Heart left ventricle (tissue), 16 donors: ENCODE measurements at regions not wholly inside any gene's neighbourhood (a gene's known extent, or its start where the extent isn't known, plus 50 kb on each side); places are given as distances from the start of the nearest gene placed in this dataset.
A peak's percentile ranks its signal among the peaks of the same experiment; 100 is the strongest.
"Not testable (repeated sequence)": the region's sequence is repeated elsewhere in the genome, so short reads cannot be mapped to it uniquely, and the experiment has no call there.

Experiments used
- ATAC-seq, 4 donors: fragments of 200-7000 bp; cut with Tn5 transposase; one replicate each; pipeline ENCODE4 v1.9.1; 2020 to 2022; ENCODE audit warnings: moderate library complexity in 4 of 4, mild to moderate bottlenecking in 3 of 4, moderate number of reproducible peaks in 1 of 4
- DNase-seq, 5 donors: peaks; one replicate each; pipeline ENCODE4 v3.0.0-alpha.2; 2020
- H3K27ac ChIP-seq, 12 donors: fragments of 200-600 bp; sonication (generic) in 4 of 12; one replicate each; pipeline versions ENCODE4 v1.5.0 to v1.8.0; 2016 to 2022; ENCODE audit warnings: mild to moderate bottlenecking in 2 of 12
- H3K27me3 ChIP-seq, 9 donors: fragments of 200-600 bp; sonication (generic) in 2 of 9; one replicate each; pipeline versions ENCODE4 v1.5.1 to v1.8.0; 2016 to 2022; ENCODE audit warnings: mild to moderate bottlenecking in 3 of 9
- H3K36me3 ChIP-seq, 9 donors: fragments of 200-600 bp; sonication (generic) in 2 of 9; one replicate each; pipeline versions ENCODE4 v1.5.0 to v1.8.0; 2018 to 2022; ENCODE audit warnings: mild to moderate bottlenecking in 2 of 9
- H3K4me1 ChIP-seq, 12 donors: fragments of 200-600 bp; sonication (generic) in 4 of 12; one replicate each; pipeline versions ENCODE4 v1.5.0 to v1.8.0; 2016 to 2022; ENCODE audit warnings: mild to moderate bottlenecking in 3 of 12
- H3K4me3 ChIP-seq, 12 donors: fragments of 200-600 bp; sonication (generic) in 4 of 12; one replicate each; pipeline versions ENCODE4 v1.5.0 to v1.8.0; 2017 to 2022; ENCODE audit warnings: mild to moderate bottlenecking in 9 of 12, moderate library complexity in 4 of 12
- H3K9me3 ChIP-seq, 12 donors: fragments of 200-600 bp; sonication (generic) in 4 of 12; one replicate each; pipeline versions ENCODE4 v1.5.0 to v1.8.0; 2016 to 2022; ENCODE audit warnings: mild to moderate bottlenecking in 1 of 12
- POLR2A ChIP-seq, 2 donors: fragments of 450-650 bp; IDR thresholded peaks; one replicate each; pipeline ENCODE4 v1.6.1; 2017; ENCODE audit warnings: antibody characterized with exemption in 2 of 2, mild to moderate bottlenecking in 2 of 2, moderate library complexity in 2 of 2
- WGBS, 4 donors: extraction: QIAGEN DNeasy Blood & Tissue Kit in 2 of 4; methylation state at CpG; one replicate each; pipeline versions ENCODE4 v1.1.5 to v1.1.7; 2013 to 2018; 5-methylcytosine and 5-hydroxymethylcytosine counted together
- intact Hi-C, 10 donors: fragments of 100-400 bp; cut with DNase I; formaldehyde crosslinking; loops; one replicate each; pipeline versions ENCODE4 v1.11.1 to v1.14.2; 2022
- TF ChIP-seq, protein P1 (sequence below), 12 donors: fragments of 200-600 bp; sonication (generic) in 4 of 12; IDR thresholded peaks; one replicate each; pipeline versions ENCODE4 v1.5.0 to v1.8.0; 2018 to 2022; ENCODE audit warnings: antibody characterized with exemption in 12 of 12, mild to moderate bottlenecking in 5 of 12
- donor health status: ischemic (EF 13 %, LVEDD 7.1; RV severe dilation, severe dysfunction).
- donor health status: healthy with polysubstance abuse.
- donor health status: DM: no; HTN: yes; CAD: no.
- donor health status: DM: no; HTN: no; CAD: no.
- donor health status: ischemic (EF 25% LVEDD 6.9; RV normal size, moderate dysfunction).
- donor health status: ischemic (EF 25% LVEDD 5.7; RV mildly dilated, moderate dysfunction).
- donor health status: healthy.
- donor health status: DM: yes; HTN: yes; CAD: no.
- donor health status: ischemic (EF 35%, LVEDD 5.7; RV mildly dilated, moderate dysfunction).
- donor health status: nonischemic (EF 11% LVEDD 7.7; RV severe dilation, severe dysfunction).
- donor health status: DM: yes; HTN: yes; CAD: no.
- donor health status: PGD.
- donor health status: ischemic (EF 29% LVEDD 5.4; RV normal size, mild dysfunction).
- donor health status: nonischemic (EF 23%, LVEDD 6.1; RV moderate dilation, normal function).

DNA sequence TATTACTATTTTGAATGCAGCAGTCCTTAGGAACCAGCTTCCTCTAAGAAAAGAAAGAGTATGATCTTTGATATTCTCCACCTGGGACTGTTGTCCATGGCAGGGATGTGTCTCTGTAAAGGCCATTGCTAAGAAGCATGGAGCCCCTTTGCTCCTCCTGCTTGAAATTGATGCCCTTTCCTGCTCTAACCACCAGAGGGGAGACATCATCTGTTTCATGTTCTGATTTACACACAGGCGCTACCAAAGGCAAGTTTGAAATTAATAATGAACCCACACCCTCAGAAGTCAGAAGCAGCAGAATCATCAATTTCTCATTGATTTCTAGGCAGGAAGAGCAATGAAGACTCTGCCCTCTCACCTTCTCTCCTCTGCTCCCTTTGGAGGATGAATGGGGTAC is 253.8 kb downstream of the RMST start:
- ATAC-seq (no peak), DNase-seq (no peak)
- intact Hi-C loops, result loop anchor here in 1 of 10 donors (10.0 kb wide), 1 partner anchor 658 kb away; no protein-coding TSS in a partner anchor
- H3K9me3 ChIP-seq, result peaks cover 0 to 8% (median 0%) of the 10 kb centered on the region in 12 donors
- no peak overlapping the region for H3K27ac ChIP-seq
- no peak overlapping the region for H3K4me3 ChIP-seq
- H3K4me1 ChIP-seq, result no peaks in the 10 kb centered on the region
- H3K27me3 ChIP-seq, result no peaks in the 10 kb centered on the region
- H3K36me3 ChIP-seq, result no peaks in the 10 kb centered on the region
- WGBS, 4 donors, result 45 to 79% (median 72%) methylated on average over 1 of the region's 1 CpG
- no peak for TF ChIP-seq POLR2A (IDR thresholded peaks at IDR 0.05)
- TF ChIP-seq, protein P1, sequence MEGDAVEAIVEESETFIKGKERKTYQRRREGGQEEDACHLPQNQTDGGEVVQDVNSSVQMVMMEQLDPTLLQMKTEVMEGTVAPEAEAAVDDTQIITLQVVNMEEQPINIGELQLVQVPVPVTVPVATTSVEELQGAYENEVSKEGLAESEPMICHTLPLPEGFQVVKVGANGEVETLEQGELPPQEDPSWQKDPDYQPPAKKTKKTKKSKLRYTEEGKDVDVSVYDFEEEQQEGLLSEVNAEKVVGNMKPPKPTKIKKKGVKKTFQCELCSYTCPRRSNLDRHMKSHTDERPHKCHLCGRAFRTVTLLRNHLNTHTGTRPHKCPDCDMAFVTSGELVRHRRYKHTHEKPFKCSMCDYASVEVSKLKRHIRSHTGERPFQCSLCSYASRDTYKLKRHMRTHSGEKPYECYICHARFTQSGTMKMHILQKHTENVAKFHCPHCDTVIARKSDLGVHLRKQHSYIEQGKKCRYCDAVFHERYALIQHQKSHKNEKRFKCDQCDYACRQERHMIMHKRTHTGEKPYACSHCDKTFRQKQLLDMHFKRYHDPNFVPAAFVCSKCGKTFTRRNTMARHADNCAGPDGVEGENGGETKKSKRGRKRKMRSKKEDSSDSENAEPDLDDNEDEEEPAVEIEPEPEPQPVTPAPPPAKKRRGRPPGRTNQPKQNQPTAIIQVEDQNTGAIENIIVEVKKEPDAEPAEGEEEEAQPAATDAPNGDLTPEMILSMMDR (IDR thresholded peaks at IDR 0.05), result peak in 7 of 12 donors; percentile 17 to 46 (median 38)

DNA sequence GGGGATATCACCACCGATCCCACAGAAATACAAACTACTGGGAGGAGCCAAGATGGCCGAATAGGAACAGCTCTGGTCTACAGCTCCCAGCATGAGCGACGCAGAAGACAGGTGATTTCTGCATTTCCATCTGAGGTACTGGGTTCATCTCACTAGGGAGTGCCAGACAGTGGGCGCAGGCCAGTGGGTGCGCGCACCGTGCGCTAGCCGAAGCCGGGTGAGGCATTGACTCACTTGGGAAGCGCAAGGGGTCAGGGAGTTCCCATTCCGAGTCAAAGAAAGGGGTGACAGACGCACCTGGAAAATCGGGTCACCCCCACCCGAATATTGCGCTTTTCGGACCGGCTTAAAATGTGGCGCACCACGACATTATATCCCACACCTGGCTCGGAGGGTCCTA is 261.2 kb downstream of the RMST start:
- DNase-seq, result not testable (repeated sequence)
- WGBS, 4 donors, result 85 to 95% (median 90%) methylated on average over 21 to 22 of the region's 22 CpGs

GRCh38 chr12:97745406-97746101 is 282.9 kb downstream of the RMST start:
- H3K4me1 ChIP-seq, result no peaks in the 10 kb centered on the region
- ATAC-seq (no peak), DNase-seq (no peak)
- H3K27ac ChIP-seq, result no peak overlapping the region
- peaks cover 0 to 3% (median 0%) of the 10 kb centered on the region in 12 donors for H3K9me3 ChIP-seq
- no peak overlapping the region for H3K4me3 ChIP-seq
- WGBS, 4 donors, result 89 to 92% (median 91%) methylated on average over 5 of the region's 5 CpGs
- TF ChIP-seq, protein P1 (IDR thresholded peaks at IDR 0.05), result no peak
- TF ChIP-seq POLR2A (IDR thresholded peaks at IDR 0.05), result no peak
- no peaks in the 10 kb centered on the region for H3K27me3 ChIP-seq
- intact Hi-C loops, result no loop called here
- no peaks in the 10 kb centered on the region for H3K36me3 ChIP-seq

More for the DNA sequence above, 261.2 kb downstream of the RMST start:
- H3K9me3 ChIP-seq, H3K4me3 ChIP-seq, H3K27me3 ChIP-seq, ATAC-seq, intact Hi-C loops, H3K36me3 ChIP-seq, H3K4me1 ChIP-seq, H3K27ac ChIP-seq: not testable (repeated sequence)

DNA sequence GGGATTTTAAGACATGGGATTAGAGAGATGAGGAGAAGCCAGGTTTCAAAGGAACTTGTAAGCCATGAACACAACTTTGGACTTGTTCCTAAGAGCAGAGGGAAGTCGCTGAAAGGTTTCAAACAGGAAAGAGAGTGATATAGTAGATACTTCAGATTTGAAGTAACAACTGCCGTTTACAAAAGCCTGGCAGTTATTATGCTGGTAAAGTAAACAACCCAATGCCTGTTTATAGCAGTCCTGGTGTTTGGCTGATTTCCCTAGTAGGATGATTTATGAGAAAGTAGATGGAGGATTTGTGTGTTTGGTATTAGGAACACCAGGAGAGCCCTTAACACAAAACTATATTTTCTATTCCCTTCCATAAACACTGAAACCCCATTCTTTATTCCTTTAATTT is 285.7 kb downstream of the RMST start:
- no peak for ATAC-seq
- no peaks in the 10 kb centered on the region for H3K4me1 ChIP-seq
- TF ChIP-seq POLR2A (IDR thresholded peaks at IDR 0.05), result no peak
- TF ChIP-seq, protein P1 (IDR thresholded peaks at IDR 0.05), result no peak
- WGBS, 4 donors, result 51 to 66% (median 59%) methylated on average over 2 of the region's 2 CpGs
- no peak overlapping the region for H3K4me3 ChIP-seq
- no peaks in the 10 kb centered on the region for H3K27me3 ChIP-seq
- H3K27ac ChIP-seq, result no peak overlapping the region
- intact Hi-C loops, result no loop called here
- H3K36me3 ChIP-seq, result no peaks in the 10 kb centered on the region
- H3K9me3 ChIP-seq, result peaks cover 0 to 3% (median 0%) of the 10 kb centered on the region in 12 donors
- no peak for DNase-seq

GRCh38 chr12:97751704-97752103 is 289.1 kb downstream of the RMST start:
- no peaks in the 10 kb centered on the region for H3K27me3 ChIP-seq
- no peaks in the 10 kb centered on the region for H3K36me3 ChIP-seq
- intact Hi-C loops, result no loop called here
- H3K4me1 ChIP-seq, result peaks cover 0 to 5% (median 0%) of the 10 kb centered on the region in 12 donors
- TF ChIP-seq, protein P1 (IDR thresholded peaks at IDR 0.05), result no peak
- TF ChIP-seq POLR2A (IDR thresholded peaks at IDR 0.05), result no peak
- DNase-seq (no peak), ATAC-seq (no peak)
- H3K9me3 ChIP-seq, result no peaks in the 10 kb centered on the region
- no peak overlapping the region for H3K27ac ChIP-seq
- no peak overlapping the region for H3K4me3 ChIP-seq
- WGBS, 4 donors, result 70 to 79% (median 76%) methylated on average over 3 of the region's 3 CpGs
